Caco-2 (cell line): ENCODE measurements at regions not wholly inside any gene's neighbourhood (a gene's known extent, or its start where the extent isn't known, plus 50 kb on each side); places are given as distances from the start of the nearest gene placed in this dataset.

Source experiments
- BruUV-seq: library from RNA; stranded (reverse); fragments of 400-500 nt; replicated peaks from 2 replicates; lab custom pipeline; 2021; lab: Mats Ljungman, UMichigan
- CTCF ChIA-PET: fragments of 300-600 bp; sonication (Branson Sonifier 250); formaldehyde crosslinking; loops from one replicate; lab custom pipeline; 2022; ENCODE audit warnings: antibody characterized with exemption; lab: Charles Lee
- POLR2A ChIA-PET: fragments of 300-600 bp; sonication (Branson Sonifier 250); formaldehyde crosslinking; loops from one replicate; lab custom pipeline; 2022; ENCODE audit warnings: antibody characterized with exemption; lab: Charles Lee
- DNase-seq, 2 experiments: peaks; one replicate each; pipeline versions ENCODE4 v3.0.0 to v3.0.0-alpha.2; 2020 to 2022
- H3K27me3 ChIP-seq: replicated peaks from 2 replicates; pipeline ENCODE4 v1.6.0; 2011; ENCODE audit warnings: low read length; ENCODE audit not compliant: control insufficient read depth, insufficient read depth
- H3K36me3 ChIP-seq: 2 replicates; pipeline ENCODE4 v1.5.1; 2011; ENCODE audit warnings: low read length; ENCODE audit not compliant: control insufficient read depth, insufficient read depth
- H3K4me1 ChIP-seq: fragments of 250-450 bp; sonication (Bioruptor Pico); 2 replicates; pipeline ENCODE4 v1.5.1; 2020; ENCODE audit warnings: mild to moderate bottlenecking
- H3K4me3 ChIP-seq: 2 replicates; pipeline ENCODE4 v1.5.1; 2011; ENCODE audit warnings: low read depth, mild to moderate bottlenecking, control low read depth, low read length
- H3K9me3 ChIP-seq: fragments of 250-450 bp; sonication (Bioruptor Pico); 2 replicates; pipeline ENCODE4 v1.5.1; 2020; ENCODE audit warnings: mild to moderate bottlenecking, moderate library complexity
- H3K27ac Mint-ChIP-seq: one replicate; pipeline ENCODE4 v1.8.0; 2022; ENCODE audit warnings: mixed read lengths; ENCODE audit not compliant: unreplicated experiment
- H3K27me3 Mint-ChIP-seq: one replicate; pipeline ENCODE4 v1.8.0; 2022; ENCODE audit warnings: mixed read lengths; ENCODE audit not compliant: insufficient read depth, unreplicated experiment
- H3K36me3 Mint-ChIP-seq: one replicate; pipeline ENCODE4 v1.8.0; 2022; ENCODE audit warnings: mild to moderate bottlenecking, mixed read lengths; ENCODE audit not compliant: insufficient read depth, unreplicated experiment
- H3K4me1 Mint-ChIP-seq: one replicate; pipeline ENCODE4 v1.8.0; 2022; ENCODE audit warnings: low read depth, mixed read lengths; ENCODE audit not compliant: unreplicated experiment
- H3K4me3 Mint-ChIP-seq: one replicate; pipeline ENCODE4 v1.8.0; 2022; ENCODE audit warnings: mild to moderate bottlenecking, moderate library complexity, mixed read lengths; ENCODE audit not compliant: unreplicated experiment
- H3K9me3 Mint-ChIP-seq: one replicate; pipeline ENCODE4 v1.8.0; 2022; ENCODE audit warnings: mixed read lengths; ENCODE audit not compliant: unreplicated experiment
- intact Hi-C: fragments of 100-400 bp; cut with micrococcal nuclease; formaldehyde crosslinking; loops from one replicate; pipeline ENCODE4 v1.10.0; 2022; ENCODE audit not compliant: unreplicated experiment
- TF ChIP-seq, protein P1 (sequence below), 2 experiments: fragments of 200-600 bp in 1 of 2; IDR thresholded peaks; 1 replicate in 1 of 2; 2 replicates in 1 of 2; pipeline versions ENCODE4 v1.5.1 to v1.8.0; 2011 to 2022; ENCODE audit warnings: antibody characterized with exemption in 1 of 2, control low read depth in 1 of 2, inconsistent platforms in 1 of 2, low read depth in 1 of 2, low read length in 1 of 2, mild to moderate bottlenecking in 1 of 2, moderate library complexity in 1 of 2; ENCODE audit not compliant: insufficient read depth in 1 of 2, severe bottlenecking in 1 of 2, unreplicated experiment in 1 of 2

- H3K9me3 ChIP-seq, result no peaks in the 10 kb centered on the region
- no peaks in the 10 kb centered on the region for H3K4me1 Mint-ChIP-seq
- no peak overlapping the region for H3K27ac Mint-ChIP-seq
- no peaks in the 10 kb centered on the region for H3K27me3 ChIP-seq
- intact Hi-C loops, result no loop called here
- CTCF ChIA-PET, result no interaction called here
- no peaks in the 10 kb centered on the region for H3K9me3 Mint-ChIP-seq
- no peak overlapping the region for H3K4me3 Mint-ChIP-seq
- H3K4me1 ChIP-seq, result no peaks in the 10 kb centered on the region
- H3K4me3 ChIP-seq, result no peak overlapping the region
- POLR2A ChIA-PET, result no interaction called here
- H3K36me3 Mint-ChIP-seq, result peaks cover 14% of the 10 kb centered on the region
- TF ChIP-seq, protein P1, sequence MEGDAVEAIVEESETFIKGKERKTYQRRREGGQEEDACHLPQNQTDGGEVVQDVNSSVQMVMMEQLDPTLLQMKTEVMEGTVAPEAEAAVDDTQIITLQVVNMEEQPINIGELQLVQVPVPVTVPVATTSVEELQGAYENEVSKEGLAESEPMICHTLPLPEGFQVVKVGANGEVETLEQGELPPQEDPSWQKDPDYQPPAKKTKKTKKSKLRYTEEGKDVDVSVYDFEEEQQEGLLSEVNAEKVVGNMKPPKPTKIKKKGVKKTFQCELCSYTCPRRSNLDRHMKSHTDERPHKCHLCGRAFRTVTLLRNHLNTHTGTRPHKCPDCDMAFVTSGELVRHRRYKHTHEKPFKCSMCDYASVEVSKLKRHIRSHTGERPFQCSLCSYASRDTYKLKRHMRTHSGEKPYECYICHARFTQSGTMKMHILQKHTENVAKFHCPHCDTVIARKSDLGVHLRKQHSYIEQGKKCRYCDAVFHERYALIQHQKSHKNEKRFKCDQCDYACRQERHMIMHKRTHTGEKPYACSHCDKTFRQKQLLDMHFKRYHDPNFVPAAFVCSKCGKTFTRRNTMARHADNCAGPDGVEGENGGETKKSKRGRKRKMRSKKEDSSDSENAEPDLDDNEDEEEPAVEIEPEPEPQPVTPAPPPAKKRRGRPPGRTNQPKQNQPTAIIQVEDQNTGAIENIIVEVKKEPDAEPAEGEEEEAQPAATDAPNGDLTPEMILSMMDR (IDR thresholded peaks at IDR 0.05; ENCODE audit: insufficient read depth in 1 of 2, low read depth in 1 of 2, low read length in 1 of 2, severe bottlenecking in 1 of 2, unreplicated experiment in 1 of 2), result no peak
- BruUV-seq, result no TSS peak
- no peak for DNase-seq
- no peaks in the 10 kb centered on the region for H3K27me3 Mint-ChIP-seq
- H3K36me3 ChIP-seq, result no peaks in the 10 kb centered on the region
Measured at GRCh38 chr4:123081971-123082370, 159.6 kb upstream of the NUDT6 start.

DNA sequence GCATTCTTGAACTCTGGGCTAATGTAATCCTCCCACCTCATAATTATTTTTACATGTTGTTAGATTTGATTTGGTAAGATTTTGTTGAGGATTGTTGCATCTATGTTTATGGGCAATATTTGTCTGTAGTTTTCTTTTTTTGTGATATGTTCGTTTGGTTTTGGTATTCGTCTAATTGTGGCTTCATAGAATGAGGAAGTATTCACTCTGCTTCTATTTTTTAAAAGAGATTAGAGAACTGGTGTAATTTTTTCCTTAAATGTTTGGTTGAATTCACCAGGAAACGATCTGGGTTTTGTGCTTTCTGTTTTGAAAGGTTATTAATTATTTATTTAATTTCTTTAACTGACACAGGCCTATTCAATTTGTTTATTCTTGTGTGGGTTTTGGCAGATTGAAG lies 161.2 kb upstream of the NUDT6 start:
- Histone ChIP-seq H3K4me1 (no peaks in the 10 kb centered on the region), H3K36me3 (no peaks in the 10 kb centered on the region), H3K27me3 (no peaks in the 10 kb centered on the region), H3K9me3 (no peaks in the 10 kb centered on the region), H3K4me3 (no peak overlapping the region)
- Mint-ChIP-seq H3K4me3 (no peak overlapping the region), H3K4me1 (no peaks in the 10 kb centered on the region), H3K27me3 (no peaks in the 10 kb centered on the region), H3K9me3 (no peaks in the 10 kb centered on the region), H3K36me3 (peaks cover 14% of the 10 kb centered on the region), H3K27ac (no peak overlapping the region)
- DNase-seq, result no peak
- TF ChIP-seq, protein P1 (IDR thresholded peaks at IDR 0.05; ENCODE audit: insufficient read depth in 1 of 2, low read depth in 1 of 2, low read length in 1 of 2, severe bottlenecking in 1 of 2, unreplicated experiment in 1 of 2), result no peak
- ChIA-PET POLR2A (no interaction called here), CTCF (no interaction called here)
- intact Hi-C loops, result no loop called here
- no TSS peak for BruUV-seq

DNA sequence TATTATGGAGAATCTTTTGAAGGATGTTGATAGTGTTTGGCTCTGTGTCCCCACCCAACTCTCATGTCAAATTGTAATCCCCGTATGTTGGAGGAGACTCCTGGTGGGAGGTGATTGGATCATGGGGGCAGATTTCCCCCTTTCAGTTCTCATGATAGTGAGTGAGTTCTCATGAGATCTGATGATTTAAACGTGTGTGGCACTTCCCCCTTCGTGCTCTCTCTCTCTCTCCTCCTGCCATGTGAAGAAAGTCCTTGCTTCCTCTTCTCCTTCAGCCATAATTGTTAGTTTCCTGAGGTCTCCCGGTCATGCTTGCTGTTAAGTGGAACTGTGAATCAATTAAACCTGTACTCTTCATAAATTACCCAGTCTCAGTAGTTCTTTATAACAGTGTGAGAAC lies 166.1 kb upstream of the NUDT6 start:
- TF ChIP-seq, protein P1 (IDR thresholded peaks at IDR 0.05; ENCODE audit: insufficient read depth in 1 of 2, low read depth in 1 of 2, low read length in 1 of 2, severe bottlenecking in 1 of 2, unreplicated experiment in 1 of 2), result no peak
- ChIA-PET POLR2A (no interaction called here), CTCF (no interaction called here)
- no peaks in the 10 kb centered on the region for H3K4me1 Mint-ChIP-seq
- intact Hi-C loops, result no loop called here
- no peaks in the 10 kb centered on the region for H3K36me3 Mint-ChIP-seq
- no peak for DNase-seq
- H3K36me3 ChIP-seq, result no peaks in the 10 kb centered on the region
- no peaks in the 10 kb centered on the region for H3K9me3 ChIP-seq
- no peak overlapping the region for H3K27ac Mint-ChIP-seq
- BruUV-seq, result no TSS peak
- no peak overlapping the region for H3K4me3 ChIP-seq
- no peaks in the 10 kb centered on the region for H3K9me3 Mint-ChIP-seq
- H3K27me3 ChIP-seq, result no peaks in the 10 kb centered on the region
- H3K27me3 Mint-ChIP-seq, result no peaks in the 10 kb centered on the region
- no peak overlapping the region for H3K4me3 Mint-ChIP-seq
- no peaks in the 10 kb centered on the region for H3K4me1 ChIP-seq
